Astrocyte of the cerebellum (primary cell): ENCODE measurements at regions not wholly inside any gene's neighbourhood (a gene's known extent, or its start where the extent isn't known, plus 50 kb on each side); places are given as distances from the start of the nearest gene placed in this dataset.
A peak's percentile ranks its signal among the peaks of the same experiment; 100 is the strongest.

ENCODE experiments used
- DNase-seq: peaks from one replicate; pipeline ENCODE4 v3.0.0-alpha.2; 2011; ENCODE audit warnings: low read depth
- H3K4me3 ChIP-seq: 2 replicates; pipeline ENCODE4 v1.5.1; 2011; ENCODE audit warnings: mild to moderate bottlenecking, low read depth, low read length, moderate library complexity
- in situ Hi-C: cut with HindIII; loops from 2 replicates; pipeline ENCODE4 v1.10.0; 2017; ENCODE audit warnings: low sequenced_read_pairs
- TF ChIP-seq, protein P1 (sequence below): IDR thresholded peaks from 2 replicates; pipeline ENCODE4 v1.5.1; 2012; ENCODE audit warnings: low read length, low read depth, moderate library complexity, mild to moderate bottlenecking; ENCODE audit errors: missing control alignments

- in situ Hi-C loops: no loop called here
- TF ChIP-seq, protein P1, sequence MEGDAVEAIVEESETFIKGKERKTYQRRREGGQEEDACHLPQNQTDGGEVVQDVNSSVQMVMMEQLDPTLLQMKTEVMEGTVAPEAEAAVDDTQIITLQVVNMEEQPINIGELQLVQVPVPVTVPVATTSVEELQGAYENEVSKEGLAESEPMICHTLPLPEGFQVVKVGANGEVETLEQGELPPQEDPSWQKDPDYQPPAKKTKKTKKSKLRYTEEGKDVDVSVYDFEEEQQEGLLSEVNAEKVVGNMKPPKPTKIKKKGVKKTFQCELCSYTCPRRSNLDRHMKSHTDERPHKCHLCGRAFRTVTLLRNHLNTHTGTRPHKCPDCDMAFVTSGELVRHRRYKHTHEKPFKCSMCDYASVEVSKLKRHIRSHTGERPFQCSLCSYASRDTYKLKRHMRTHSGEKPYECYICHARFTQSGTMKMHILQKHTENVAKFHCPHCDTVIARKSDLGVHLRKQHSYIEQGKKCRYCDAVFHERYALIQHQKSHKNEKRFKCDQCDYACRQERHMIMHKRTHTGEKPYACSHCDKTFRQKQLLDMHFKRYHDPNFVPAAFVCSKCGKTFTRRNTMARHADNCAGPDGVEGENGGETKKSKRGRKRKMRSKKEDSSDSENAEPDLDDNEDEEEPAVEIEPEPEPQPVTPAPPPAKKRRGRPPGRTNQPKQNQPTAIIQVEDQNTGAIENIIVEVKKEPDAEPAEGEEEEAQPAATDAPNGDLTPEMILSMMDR: no peak
These were observed 131.0 kb upstream of the PHACTR1 start for GRCh38 chr6:12585497-12585958.

DNA sequence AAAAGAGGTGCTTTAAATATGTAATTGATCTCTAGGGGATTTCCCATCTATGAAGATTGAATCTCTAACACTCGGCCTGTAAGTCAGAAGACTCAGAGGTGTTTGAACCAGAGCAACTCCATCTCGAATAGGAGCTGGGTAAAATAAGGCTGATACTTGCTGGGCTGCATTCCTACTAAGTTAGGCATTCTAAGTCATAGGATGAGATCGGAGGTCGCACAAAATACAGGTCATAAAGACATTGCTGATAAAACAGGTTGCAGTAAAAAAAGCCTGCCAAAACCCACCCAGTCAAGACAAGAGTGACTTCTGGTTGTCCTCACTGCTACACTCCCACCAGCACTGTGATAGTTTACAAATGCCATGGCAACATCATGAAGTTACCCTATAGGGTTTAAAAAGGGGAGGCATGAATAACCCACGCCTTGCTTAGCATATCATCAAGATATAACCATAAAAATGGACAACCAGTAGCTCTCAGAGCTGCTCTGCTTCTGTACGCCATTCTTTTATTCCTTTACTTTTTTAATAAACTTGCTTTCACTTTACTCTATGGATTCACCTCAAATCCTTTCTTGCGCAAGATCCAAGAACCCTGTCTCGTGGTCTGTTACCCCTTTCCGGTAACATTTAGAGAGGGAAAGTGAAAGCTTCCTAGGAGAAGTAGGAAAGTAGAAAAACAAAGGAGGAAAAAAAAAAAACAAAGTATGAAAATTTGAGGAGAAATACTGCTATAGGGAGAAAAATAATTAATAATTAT is 129.7 kb upstream of the PHACTR1 start:
- TF ChIP-seq, protein P1: no peak
- in situ Hi-C loops: no loop called here
- no peak overlapping the region for H3K4me3 ChIP-seq
- DNase-seq: no peak

More at GRCh38 chr6:12585497-12585958, 131.0 kb upstream of the PHACTR1 start:
- no peak overlapping the region for H3K4me3 ChIP-seq
- peak; percentile 67 for DNase-seq

- H3K4me3 ChIP-seq: no peak overlapping the region
- DNase-seq: no peak
- TF ChIP-seq, protein P1: no peak
- in situ Hi-C loops: no loop called here
These were observed 125.7 kb upstream of the PHACTR1 start for GRCh38 chr6:12590901-12591300.

DNA sequence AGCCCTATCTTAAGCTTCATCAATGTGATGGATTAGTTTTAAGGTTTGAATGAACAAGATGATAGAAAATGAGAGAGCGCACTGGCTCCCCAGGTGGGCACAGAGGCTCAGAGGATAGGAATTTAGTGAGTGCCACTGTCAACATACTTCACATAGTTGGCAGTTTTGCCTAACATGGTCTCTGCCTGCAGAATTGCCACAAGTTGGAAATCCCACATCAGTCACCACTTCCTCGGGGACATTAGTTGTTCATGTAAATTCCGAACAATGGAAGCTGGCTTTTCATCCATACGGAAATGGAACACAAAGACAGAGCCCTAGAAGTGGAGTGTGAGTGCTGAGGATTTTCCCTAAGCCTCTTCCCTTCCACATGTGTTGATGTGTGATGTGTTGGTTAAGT is 123.9 kb upstream of the PHACTR1 start:
- TF ChIP-seq, protein P1: no peak
- no peak for DNase-seq
- H3K4me3 ChIP-seq: no peak overlapping the region
- in situ Hi-C loops: no loop called here

DNA sequence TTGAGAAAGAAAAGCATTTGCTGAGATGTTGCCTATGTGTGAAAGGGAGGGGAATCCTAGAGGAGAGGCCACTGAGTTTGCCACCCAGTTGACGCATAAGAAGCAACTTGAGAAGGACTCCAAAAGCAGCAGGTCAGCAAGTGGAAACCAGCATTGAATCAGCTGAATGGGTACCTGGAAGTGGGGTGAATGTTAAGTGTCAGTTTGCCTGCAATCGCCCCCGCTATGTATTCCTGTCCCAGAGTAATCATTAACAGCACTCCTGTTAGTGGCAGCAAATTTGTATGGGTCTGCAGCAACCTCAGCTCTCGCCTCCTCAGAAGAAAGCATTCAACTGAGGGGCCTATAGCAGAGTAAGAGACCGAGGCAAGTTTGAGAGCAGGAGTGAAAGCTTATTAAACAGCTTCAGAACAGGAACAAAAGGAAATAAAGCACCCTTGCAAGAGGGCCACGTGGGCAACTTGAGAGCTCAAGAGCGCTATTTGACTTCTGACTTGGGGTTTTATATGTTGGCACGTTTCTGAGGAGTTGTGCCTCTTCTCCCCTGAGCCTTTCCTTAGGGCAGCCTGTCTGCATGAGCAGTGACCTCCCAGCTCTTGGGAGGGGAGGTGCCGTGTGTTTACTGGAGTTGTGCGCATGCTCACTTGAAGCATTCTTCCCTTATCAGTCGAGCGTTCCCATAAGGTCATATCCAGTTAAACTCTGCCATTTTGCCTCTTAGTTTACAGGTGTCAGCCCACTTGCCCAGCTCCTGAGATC is 122.6 kb upstream of the PHACTR1 start:
- DNase-seq: no peak
- TF ChIP-seq, protein P1: no peak
- in situ Hi-C loops: no loop called here
- H3K4me3 ChIP-seq: no peak overlapping the region

DNA sequence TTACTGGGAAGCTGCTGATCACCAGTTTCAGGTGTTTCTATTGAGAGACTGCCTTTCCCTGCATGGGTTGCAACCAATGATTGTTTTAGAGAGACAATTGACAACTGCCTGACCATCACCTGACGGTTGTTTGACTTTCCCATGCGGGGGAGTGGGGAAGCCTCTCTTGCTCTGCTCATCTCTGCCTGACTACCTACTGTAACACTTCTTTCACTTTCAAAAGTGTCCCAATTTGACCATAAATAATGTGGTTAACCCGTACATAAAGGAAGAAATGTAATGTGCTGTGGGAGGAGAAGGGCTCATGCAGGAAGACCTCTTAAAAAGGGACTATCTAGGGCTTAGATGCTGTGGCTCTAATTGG is 122.1 kb upstream of the PHACTR1 start:
- in situ Hi-C loops: no loop called here
- H3K4me3 ChIP-seq: no peak overlapping the region
- DNase-seq: no peak
- TF ChIP-seq, protein P1: no peak
